Right atrium auricular region (tissue), 2 donors: ENCODE measurements at regions not wholly inside any gene's neighbourhood (a gene's known extent, or its start where the extent isn't known, plus 50 kb on each side); places are given as distances from the start of the nearest gene placed in this dataset.

Experiments used
- DNase-seq: peaks from one replicate; pipeline ENCODE4 v3.0.0-alpha.2; 2019; ENCODE audit warnings: low spot score
- H3K27ac ChIP-seq, 2 donors: fragments of 200-600 bp; sonication (generic); 1 replicate in 1 of 2; 2 replicates in 1 of 2; pipeline ENCODE4 v1.5.1; 2016 to 2019
- H3K27me3 ChIP-seq, 2 donors: fragments of 200-600 bp; sonication (generic); one replicate each; pipeline versions ENCODE4 v1.5.1 to v1.6.0; 2017 to 2019
- H3K36me3 ChIP-seq: fragments of 200-600 bp; sonication (generic); one replicate; pipeline ENCODE4 v1.5.1; 2016
- H3K4me1 ChIP-seq, 2 donors: fragments of 200-600 bp; sonication (generic); one replicate each; pipeline versions ENCODE4 v1.5.1 to v1.6.0; 2017 to 2019
- H3K4me3 ChIP-seq, 2 donors: fragments of 200-600 bp; sonication (generic); 1 replicate in 1 of 2; 2 replicates in 1 of 2; pipeline ENCODE4 v1.5.1; 2017 to 2019; ENCODE audit warnings: mild to moderate bottlenecking in 1 of 2, moderate library complexity in 1 of 2
- H3K9me3 ChIP-seq, 2 donors: fragments of 200-600 bp; sonication (generic); one replicate each; pipeline ENCODE4 v1.5.1; 2019
- CTCF ChIP-seq, 2 donors: fragments of 200-600 bp; sonication (generic); IDR thresholded peaks; one replicate each; pipeline ENCODE4 v1.5.1; 2019; ENCODE audit warnings: antibody characterized with exemption in 2 of 2

- TF ChIP-seq CTCF (IDR thresholded peaks at IDR 0.05): no peak
- Histone ChIP-seq H3K27me3 (no peaks in the 10 kb centered on the region), H3K27ac (no peak overlapping the region), H3K9me3 (no peaks in the 10 kb centered on the region), H3K4me1 (no peaks in the 10 kb centered on the region), H3K4me3 (no peak overlapping the region), H3K36me3 (no peaks in the 10 kb centered on the region)
- DNase-seq: no peak
These were observed 596.1 kb upstream of the KLHL29 start for GRCh38 chr2:22788749-22789327.

DNA sequence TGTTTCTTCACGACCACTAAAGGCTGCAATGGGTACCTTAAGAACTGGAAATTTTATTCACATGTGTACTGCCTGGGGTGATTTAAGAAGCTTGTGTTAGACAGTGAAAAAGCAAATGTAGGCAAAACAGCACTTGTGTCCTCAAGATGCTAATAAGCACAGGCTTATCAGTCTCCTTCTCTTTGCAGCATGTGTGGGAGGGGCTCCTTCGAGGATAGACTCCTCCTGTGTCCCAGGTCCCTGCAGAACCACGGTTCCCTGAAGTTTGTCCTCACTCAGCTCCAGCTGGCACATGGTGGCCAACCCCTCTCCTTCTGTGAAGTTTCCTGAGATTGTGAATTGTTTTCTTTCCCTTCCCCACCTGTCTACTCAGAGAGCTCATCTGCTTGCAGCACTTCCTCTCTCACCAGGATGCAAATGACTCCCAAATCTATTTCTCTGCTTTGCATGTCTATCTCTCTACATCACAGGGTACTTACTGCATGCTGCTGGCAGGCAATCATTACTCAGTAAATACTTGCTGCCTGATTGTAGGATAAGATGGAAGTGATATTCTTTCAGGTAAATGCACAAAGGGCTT is 589.6 kb upstream of the KLHL29 start:
- H3K36me3 ChIP-seq: no peaks in the 10 kb centered on the region
- no peak overlapping the region for H3K4me3 ChIP-seq
- H3K27me3 ChIP-seq: no peaks in the 10 kb centered on the region
- H3K27ac ChIP-seq: no peak overlapping the region
- TF ChIP-seq CTCF (IDR thresholded peaks at IDR 0.05): no peak
- no peaks in the 10 kb centered on the region for H3K4me1 ChIP-seq
- no peak for DNase-seq
- no peaks in the 10 kb centered on the region for H3K9me3 ChIP-seq

GRCh38 chr2:22798386-22798785 is 586.6 kb upstream of the KLHL29 start:
- TF ChIP-seq CTCF (IDR thresholded peaks at IDR 0.05): no peak
- H3K4me3 ChIP-seq: no peak overlapping the region
- no peaks in the 10 kb centered on the region for H3K4me1 ChIP-seq
- DNase-seq: no peak
- H3K27me3 ChIP-seq: no peaks in the 10 kb centered on the region
- H3K27ac ChIP-seq: no peak overlapping the region
- no peaks in the 10 kb centered on the region for H3K9me3 ChIP-seq
- no peaks in the 10 kb centered on the region for H3K36me3 ChIP-seq

- TF ChIP-seq CTCF (IDR thresholded peaks at IDR 0.05): no peak
- Histone ChIP-seq H3K4me3 (no peak overlapping the region), H3K9me3 (peaks cover 0 to 6% of the 10 kb centered on the region in 2 donors), H3K36me3 (no peaks in the 10 kb centered on the region), H3K4me1 (no peaks in the 10 kb centered on the region), H3K27me3 (no peaks in the 10 kb centered on the region), H3K27ac (no peak overlapping the region)
- no peak for DNase-seq
These were observed 584.6 kb upstream of the KLHL29 start for GRCh38 chr2:22800412-22800811.

DNA sequence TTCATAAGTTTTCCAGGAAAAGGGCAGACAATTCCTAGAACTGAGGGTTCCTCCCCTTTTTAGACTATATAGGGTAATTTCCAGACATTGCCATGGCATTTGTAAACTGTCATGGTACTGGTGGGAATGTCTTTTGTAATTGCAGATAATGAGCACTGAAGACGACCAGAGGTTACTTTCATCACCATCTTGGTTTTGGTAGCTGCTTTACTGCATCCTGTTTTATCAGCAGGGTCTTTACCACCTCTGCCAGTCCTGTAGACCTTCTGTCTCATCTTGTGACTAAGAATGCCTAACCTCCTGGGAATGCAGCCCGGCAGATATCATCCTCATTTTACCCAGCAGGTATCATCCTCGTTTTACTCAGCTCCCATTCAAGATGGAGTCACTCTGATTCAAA is 583.9 kb upstream of the KLHL29 start:
- Histone ChIP-seq H3K36me3 (no peaks in the 10 kb centered on the region), H3K9me3 (peaks cover 0 to 6% of the 10 kb centered on the region in 2 donors), H3K27ac (no peak overlapping the region), H3K27me3 (no peaks in the 10 kb centered on the region), H3K4me1 (no peaks in the 10 kb centered on the region), H3K4me3 (no peak overlapping the region)
- DNase-seq: no peak
- no peak for TF ChIP-seq CTCF (IDR thresholded peaks at IDR 0.05)

- no peak for DNase-seq
- H3K27ac ChIP-seq: no peak overlapping the region
These were observed 583.0 kb upstream of the KLHL29 start for GRCh38 chr2:22801970-22802369.

More at GRCh38 chr2:22801970-22802369, 583.0 kb upstream of the KLHL29 start:
- Histone ChIP-seq H3K36me3 (no peaks in the 10 kb centered on the region), H3K4me3 (no peak overlapping the region), H3K9me3 (peaks cover 0 to 6% of the 10 kb centered on the region in 2 donors), H3K27me3 (no peaks in the 10 kb centered on the region), H3K4me1 (no peaks in the 10 kb centered on the region)
- no peak for TF ChIP-seq CTCF (IDR thresholded peaks at IDR 0.05)
